ENCODE measurements at regions not wholly inside any gene's neighbourhood (a gene's known extent, or its start where the extent isn't known, plus 50 kb on each side); places are given as distances from the start of the nearest gene placed in this dataset.

GRCh38 chr9:99383536-99383935, 161.5 kb downstream of the SEC61B start:
- H2BK120ac ChIP-seq (replicated peaks; ENCODE audit: low read depth, low read length) = no peak overlapping the region
- FAIRE-seq (no peak), DNase-seq (ENCODE audit: low read depth in 1 of 2, low spot score in 2 of 2) (no peak)
- no peaks in the 10 kb centered on the region for H3K9me3 ChIP-seq (ENCODE audit: insufficient read depth in 2 of 2, low read depth in 1 of 2, low read length in 1 of 2)
- no peaks in the 10 kb centered on the region for H3K79me1 ChIP-seq (ENCODE audit: low read depth, low read length)
- H4K20me1 ChIP-seq (replicated peaks in 1 of 2; ENCODE audit: control insufficient read depth in 1 of 2, insufficient read depth in 2 of 2, low read length in 2 of 2) = no peaks in the 10 kb centered on the region
- POLR2A ChIA-PET (ENCODE audit: partially characterized antibody) = no interaction called here
- H4K8ac ChIP-seq (ENCODE audit: extremely low read depth, insufficient read depth, low read length) = no peak overlapping the region
- no peak overlapping the region for H3K4me2 ChIP-seq (ENCODE audit: insufficient read depth in 1 of 2, low read depth in 2 of 2, low read length in 2 of 2)
- no peak overlapping the region for H3K56ac ChIP-seq (replicated peaks; ENCODE audit: insufficient read length, low read depth, low read length)
- no peaks in the 10 kb centered on the region for H3K79me2 ChIP-seq (ENCODE audit: control insufficient read depth in 1 of 2, insufficient read depth in 2 of 2, low read length in 2 of 2)
- H2BK15ac ChIP-seq (ENCODE audit: low read length) = no peak overlapping the region
- TF ChIP-seq ZNF274 (IDR thresholded peaks at IDR 0.05; ENCODE audit: borderline replicate concordance, extremely low read depth, low read length) (no peak), SIN3A (conservative IDR thresholded peaks at IDR 0.05 in 1 of 2, IDR thresholded peaks at IDR 0.05 in 1 of 2; ENCODE audit: low read depth in 1 of 2, low read length in 2 of 2) (no peak), POLR2A (IDR thresholded peaks at IDR 0.05; ENCODE audit: control extremely low read depth in 1 of 2, low read depth in 2 of 2, low read length in 2 of 2) (no peak), SIX5 (IDR thresholded peaks at IDR 0.05; ENCODE audit: low read depth, low read length) (no peak), BCL11A (IDR thresholded peaks at IDR 0.05; ENCODE audit: low read depth in 2 of 2, low read length in 2 of 2) (no peak), SP1 (IDR thresholded peaks at IDR 0.05; ENCODE audit: low read depth, low read length) (no peak)
- H3K27ac ChIP-seq (ENCODE audit: low read depth, low read length) = no peak overlapping the region
- H3K23ac ChIP-seq (ENCODE audit: insufficient read length) = no peak overlapping the region
- no peak overlapping the region for H2BK20ac ChIP-seq (ENCODE audit: low read length)
- no peak overlapping the region for H4K91ac ChIP-seq (replicated peaks; ENCODE audit: insufficient read length, low read length)
- no peak overlapping the region for H3K9ac ChIP-seq (replicated peaks in 1 of 4; ENCODE audit: extremely low read depth in 1 of 4, low read depth in 3 of 4, low read length in 3 of 4)
- peaks cover 0 to under 1% (median under 1%) of the 10 kb centered on the region in 4 experiments; a peak in 2 of 7 replicates for H3K4me1 ChIP-seq (replicated peaks in 1 of 4; ENCODE audit: control insufficient read depth in 3 of 4, insufficient read depth in 4 of 4, low read length in 3 of 4)
- H3K18ac ChIP-seq (ENCODE audit: extremely low read depth, low read length) = no peak overlapping the region
- H3K27me3 ChIP-seq (replicated peaks in 1 of 4; ENCODE audit: control insufficient read depth in 3 of 4, extremely low read depth in 1 of 4, insufficient read depth in 3 of 4, low read length in 3 of 4) = no peaks in the 10 kb centered on the region
- no peak overlapping the region for H3K14ac ChIP-seq (ENCODE audit: insufficient read length)
- H2AFZ ChIP-seq (ENCODE audit: low read length) = no peak overlapping the region
- H2AK5ac ChIP-seq (ENCODE audit: low read depth, low read length) = no peak overlapping the region
- H3K4me3 ChIP-seq (ENCODE audit: extremely low read depth in 1 of 4, insufficient read depth in 2 of 4, low read depth in 3 of 4, low read length in 4 of 4) = no peak overlapping the region
- no peaks in the 10 kb centered on the region for H3K36me3 ChIP-seq (ENCODE audit: control insufficient read depth in 2 of 4, insufficient read depth in 4 of 4, low read length in 3 of 4)
- H4K5ac ChIP-seq (ENCODE audit: insufficient read length, low read depth, low read length) = no peak overlapping the region
- H3K4ac ChIP-seq (replicated peaks; ENCODE audit: insufficient read length, low read depth, low read length) = no peak overlapping the region
- no peak overlapping the region for H2BK12ac ChIP-seq (ENCODE audit: low read depth, low read length)
- CTCF ChIA-PET (ENCODE audit: partially characterized antibody) = no interaction called here
- H2BK5ac ChIP-seq (ENCODE audit: low read depth, low read length) = no peak overlapping the region
- 37% methylated on average over 2 of the region's 2 CpGs; no CpG with 5 or more reads in 1 of the 2 experiments for WGBS, 2 experiments (ENCODE audit: extremely low coverage in 1 of 2, insufficient coverage in 1 of 2, insufficient read length in 1 of 2, insufficient replicate concordance in 2 of 2, low coverage in 1 of 2, low lambda C conversion rate in 2 of 2, missing lambda C conversion rate in 1 of 2)
- no peaks in the 10 kb centered on the region; the same call in 1 of the 2 replicates for H3K23me2 ChIP-seq (ENCODE audit: low read depth, low read length)
